Stimulated activated CD4-positive, alpha-beta T cell treated with anti-CD3 and anti-CD28 coated beads, Interleukin-2, amount 100 ng/mL, for 48 hours (primary cell): ENCODE measurements at regions not wholly inside any gene's neighbourhood (a gene's known extent, or its start where the extent isn't known, plus 50 kb on each side); places are given as distances from the start of the nearest gene placed in this dataset.
"Not testable (repeated sequence)": the region's sequence is repeated elsewhere in the genome, so short reads cannot be mapped to it uniquely, and the experiment has no call there.

Source experiments
- DNase-seq, 2 donors: peaks; one replicate each; pipeline ENCODE4 v3.0.0-alpha.2; 2020

- no peak for DNase-seq
Measured at GRCh38 chr14:83153081-83153480, 1619.4 kb upstream of the SEL1L start.

GRCh38 chr14:83162361-83162929, 1628.8 kb upstream of the SEL1L start:
- DNase-seq: no peak

- DNase-seq: no peak
Measured at GRCh38 chr14:83163016-83163415, 1629.4 kb upstream of the SEL1L start.

- DNase-seq: no peak
Measured at GRCh38 chr14:83164016-83164415, 1630.4 kb upstream of the SEL1L start.

GRCh38 chr14:83164591-83164990, 1630.9 kb upstream of the SEL1L start:
- DNase-seq: no peak

- no peak for DNase-seq
Measured at GRCh38 chr14:83170165-83170564, 1636.5 kb upstream of the SEL1L start.

- no peak for DNase-seq
Measured at GRCh38 chr14:83171761-83172160, 1638.1 kb upstream of the SEL1L start.

GRCh38 chr14:83172363-83172762, 1638.7 kb upstream of the SEL1L start:
- DNase-seq: no peak

- no peak for DNase-seq
Measured at GRCh38 chr14:83173687-83174086, 1640.0 kb upstream of the SEL1L start.

GRCh38 chr14:83184531-83184930, 1650.9 kb upstream of the SEL1L start:
- no peak for DNase-seq

GRCh38 chr14:83188311-83188710, 1654.7 kb upstream of the SEL1L start:
- DNase-seq: not testable (repeated sequence)

- no peak for DNase-seq
Measured at GRCh38 chr14:83196236-83196635, 1662.6 kb upstream of the SEL1L start.

- DNase-seq: no peak
Measured at GRCh38 chr14:83197271-83197670, 1663.6 kb upstream of the SEL1L start.

GRCh38 chr14:83207550-83207949, 1673.9 kb upstream of the SEL1L start:
- DNase-seq: no peak

GRCh38 chr14:83208341-83208740, 1674.7 kb upstream of the SEL1L start:
- DNase-seq: no peak

- no peak for DNase-seq
Measured at GRCh38 chr14:83217492-83217891, 1683.8 kb upstream of the SEL1L start.

GRCh38 chr14:83247924-83248639, 1714.4 kb upstream of the SEL1L start:
- no peak for DNase-seq

- DNase-seq: no peak
Measured at GRCh38 chr14:83251402-83251801, 1717.7 kb upstream of the SEL1L start.

- no peak for DNase-seq
Measured at GRCh38 chr14:83253870-83254269, 1720.2 kb upstream of the SEL1L start.

- no peak for DNase-seq
Measured at GRCh38 chr14:83255015-83255726, 1721.5 kb upstream of the SEL1L start.

- no peak for DNase-seq
Measured at GRCh38 chr14:83255727-83256090, 1722.1 kb upstream of the SEL1L start.

GRCh38 chr14:83257466-83258439, 1724.1 kb upstream of the SEL1L start:
- DNase-seq: no peak

GRCh38 chr14:83260751-83261150, 1727.1 kb upstream of the SEL1L start:
- no peak for DNase-seq
